Keratinocyte (primary cell): ENCODE measurements at regions not wholly inside any gene's neighbourhood (a gene's known extent, or its start where the extent isn't known, plus 50 kb on each side); places are given as distances from the start of the nearest gene placed in this dataset.
"Not testable (repeated sequence)": the region's sequence is repeated elsewhere in the genome, so short reads cannot be mapped to it uniquely, and the experiment has no call there.

Experiments
- CTCF ChIP-seq, 3 experiments: IDR thresholded peaks in 1 of 3; conservative IDR thresholded peaks in 1 of 3; optimal IDR thresholded peaks in 1 of 3; 2 replicates in 2 of 3; 3 replicates in 1 of 3; pipeline versions ENCODE3 to v1.5.1; 2011; ENCODE audit warnings: low read length in 3 of 3, mild to moderate bottlenecking in 3 of 3, moderate library complexity in 2 of 3, control low read depth in 1 of 3, inconsistent platforms in 1 of 3; ENCODE audit not compliant: insufficient read depth in 2 of 3; ENCODE audit errors: extremely low read depth in 1 of 3
- EZH2 ChIP-seq: IDR thresholded peaks from one replicate; pipeline ENCODE4 v1.6.1; 2012; ENCODE audit warnings: inconsistent platforms, mild to moderate bottlenecking, low read length, moderate library complexity

- TF ChIP-seq EZH2; CTCF (optimal IDR thresholded peaks at IDR 0.05 in 1 of 3, IDR thresholded peaks at IDR 0.05 in 1 of 3, conservative IDR thresholded peaks at IDR 0.05 in 1 of 3; ENCODE audit: extremely low read depth in 1 of 3, insufficient read depth in 2 of 3, low read length in 3 of 3): not testable (repeated sequence)
Observed at GRCh38 chr21:35380304-35380703, 331.2 kb upstream of the RUNX1 start.
